SU-DHL-6 (cell line): ENCODE measurements at regions not wholly inside any gene's neighbourhood (a gene's known extent, or its start where the extent isn't known, plus 50 kb on each side); places are given as distances from the start of the nearest gene placed in this dataset.

Experiments
- EZH2phosphoT487 ChIP-seq: fragments of 200-600 bp; sonication (generic), shearing (Covaris generic); conservative IDR thresholded peaks from 2 replicates; pipeline ENCODE4 v1.6.1; 2018; ENCODE audit warnings: mild to moderate bottlenecking, antibody characterized with exemption, low read length, moderate library complexity, mixed read lengths
- TF ChIP-seq, protein P1 (sequence below): fragments of 200-600 bp; sonication (generic); IDR thresholded peaks from one replicate; pipeline ENCODE4 v1.5.1; 2017; ENCODE audit warnings: antibody characterized with exemption, mild to moderate bottlenecking, low read length, moderate library complexity; ENCODE audit not compliant: insufficient read depth, poor library complexity, severe bottlenecking

DNA sequence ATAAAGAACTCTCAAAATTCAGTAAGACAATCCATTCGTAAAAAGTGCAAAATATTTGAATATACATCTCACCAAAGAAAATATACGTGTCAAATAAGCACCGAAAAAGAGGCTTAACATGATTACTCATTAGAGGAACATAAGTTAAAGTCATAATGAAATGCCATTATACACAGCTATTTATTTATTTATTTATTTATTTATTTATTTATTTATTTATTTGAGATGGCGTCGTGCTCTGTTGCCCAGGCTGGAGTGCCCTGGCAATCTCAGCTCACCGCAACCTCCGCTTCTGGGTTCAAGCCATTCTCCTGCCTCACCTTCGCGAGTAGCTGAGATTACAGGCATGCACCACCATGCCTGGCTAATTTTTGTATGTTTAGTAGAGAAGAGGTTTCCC, 203.6 kb upstream of the UBASH3B start:
- TF ChIP-seq, protein P1, sequence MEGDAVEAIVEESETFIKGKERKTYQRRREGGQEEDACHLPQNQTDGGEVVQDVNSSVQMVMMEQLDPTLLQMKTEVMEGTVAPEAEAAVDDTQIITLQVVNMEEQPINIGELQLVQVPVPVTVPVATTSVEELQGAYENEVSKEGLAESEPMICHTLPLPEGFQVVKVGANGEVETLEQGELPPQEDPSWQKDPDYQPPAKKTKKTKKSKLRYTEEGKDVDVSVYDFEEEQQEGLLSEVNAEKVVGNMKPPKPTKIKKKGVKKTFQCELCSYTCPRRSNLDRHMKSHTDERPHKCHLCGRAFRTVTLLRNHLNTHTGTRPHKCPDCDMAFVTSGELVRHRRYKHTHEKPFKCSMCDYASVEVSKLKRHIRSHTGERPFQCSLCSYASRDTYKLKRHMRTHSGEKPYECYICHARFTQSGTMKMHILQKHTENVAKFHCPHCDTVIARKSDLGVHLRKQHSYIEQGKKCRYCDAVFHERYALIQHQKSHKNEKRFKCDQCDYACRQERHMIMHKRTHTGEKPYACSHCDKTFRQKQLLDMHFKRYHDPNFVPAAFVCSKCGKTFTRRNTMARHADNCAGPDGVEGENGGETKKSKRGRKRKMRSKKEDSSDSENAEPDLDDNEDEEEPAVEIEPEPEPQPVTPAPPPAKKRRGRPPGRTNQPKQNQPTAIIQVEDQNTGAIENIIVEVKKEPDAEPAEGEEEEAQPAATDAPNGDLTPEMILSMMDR = no peak
- TF ChIP-seq EZH2phosphoT487 = no peak
